DMS 273 (cell line): ENCODE measurements at regions not wholly inside any gene's neighbourhood (a gene's known extent, or its start where the extent isn't known, plus 50 kb on each side); places are given as distances from the start of the nearest gene placed in this dataset.

Experiments
- DNase-seq: peaks from one replicate; lab custom pipeline; 2025; ENCODE audit not compliant: unreplicated experiment; lab: John Stamatoyannopoulos, UW

DNA sequence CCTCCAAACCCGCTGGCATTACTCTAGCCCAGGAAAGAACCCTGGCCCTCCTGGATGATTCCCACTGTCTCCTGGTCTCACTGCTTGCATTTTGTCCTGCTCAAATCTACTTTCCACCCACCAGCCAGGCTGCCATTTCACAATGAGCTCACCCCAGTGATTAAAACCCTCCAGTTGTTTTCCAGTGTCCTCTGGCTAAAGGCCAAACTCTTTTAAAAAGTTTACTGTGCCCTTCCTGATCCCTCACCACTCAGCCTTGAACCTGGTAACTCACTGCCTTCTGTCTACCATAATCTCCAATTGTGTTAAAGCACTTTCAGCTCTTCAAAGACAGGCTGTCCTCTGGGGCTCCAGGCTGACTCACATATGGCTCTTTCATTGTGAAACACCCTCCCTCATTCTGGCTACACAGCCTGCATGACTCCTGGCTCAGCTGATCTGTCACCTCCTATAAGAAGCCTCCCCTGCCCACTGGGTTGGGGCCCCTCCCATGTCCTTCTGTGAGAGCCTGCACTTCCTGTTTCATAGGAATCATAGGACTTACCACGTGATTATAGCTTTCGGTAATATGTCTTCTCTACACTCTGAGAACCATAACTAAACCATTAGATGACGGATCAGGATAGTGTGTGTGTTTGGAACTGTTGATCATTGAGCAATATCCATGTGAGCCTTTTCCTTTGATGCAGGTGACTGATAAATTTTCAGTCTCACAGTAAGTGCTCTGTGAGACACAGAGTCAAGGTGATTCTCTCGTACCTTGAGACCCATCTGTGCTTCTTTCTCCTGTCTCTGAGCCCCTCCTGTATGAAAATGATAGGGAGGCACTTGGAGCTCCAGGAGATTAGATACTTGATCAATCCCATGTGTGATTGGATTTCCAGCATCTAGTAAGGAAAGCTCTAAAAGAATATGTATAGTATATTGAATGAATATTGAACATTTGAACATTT, 590.8 kb upstream of the ID2 start:
- peak; percentile 63 for DNase-seq

DNA sequence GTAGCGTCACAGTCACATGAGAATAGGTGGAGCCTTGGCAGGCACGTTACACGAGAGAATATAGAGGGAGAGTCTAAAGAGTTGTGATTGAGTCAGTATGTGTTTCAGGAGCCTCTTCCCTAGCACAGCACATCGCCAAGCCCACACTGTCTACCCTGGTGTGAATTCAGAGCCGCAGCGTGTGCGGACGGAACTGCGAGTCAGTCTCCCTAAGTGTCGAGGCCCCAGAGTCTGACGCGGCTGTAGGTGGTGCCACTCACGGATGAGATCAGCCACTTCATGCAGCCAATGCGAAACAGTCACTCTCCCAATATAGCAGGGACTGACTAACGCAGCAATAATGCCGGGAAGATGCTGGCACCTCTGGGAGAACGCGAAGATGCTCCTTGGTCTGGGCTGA, 587.3 kb upstream of the ID2 start:
- no peak for DNase-seq

DNA sequence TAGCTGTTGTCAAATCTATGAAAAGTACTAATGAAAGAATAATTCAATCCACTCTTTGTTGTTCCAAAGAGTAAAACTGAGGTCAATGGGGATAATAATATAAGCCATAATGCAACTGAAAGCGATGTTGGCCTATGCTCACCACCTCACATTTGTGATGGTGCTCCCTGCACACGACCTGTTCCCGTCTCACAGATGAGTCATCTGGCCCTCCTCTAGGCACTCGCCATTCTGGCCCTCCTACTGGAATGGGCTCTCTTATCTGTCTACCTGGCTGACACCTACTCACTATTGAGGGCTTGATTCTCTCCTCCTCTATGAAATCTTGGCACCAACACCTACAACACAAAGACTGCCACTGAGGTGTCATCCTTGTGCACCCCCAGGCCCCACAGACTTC, 585.9 kb upstream of the ID2 start:
- no peak for DNase-seq

DNA sequence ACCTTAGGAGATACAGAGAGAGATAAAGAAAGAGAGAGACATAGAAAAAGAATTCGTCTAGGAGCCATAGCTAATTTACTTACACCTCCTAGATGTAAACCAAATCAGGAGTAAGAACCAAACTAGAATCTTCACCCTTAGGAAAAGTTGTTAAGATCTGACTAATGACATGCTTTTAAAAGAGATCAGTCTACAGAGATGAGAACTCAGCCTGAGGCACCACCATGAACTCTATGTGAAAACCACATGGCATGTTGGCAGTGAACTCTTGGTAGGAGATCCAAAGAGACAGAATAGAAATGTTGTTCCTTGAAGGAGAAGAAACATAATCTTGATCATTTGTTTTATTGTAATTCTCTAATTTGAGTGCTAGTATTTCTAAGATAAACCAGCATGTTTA, 585.4 kb upstream of the ID2 start:
- DNase-seq = no peak

DNA sequence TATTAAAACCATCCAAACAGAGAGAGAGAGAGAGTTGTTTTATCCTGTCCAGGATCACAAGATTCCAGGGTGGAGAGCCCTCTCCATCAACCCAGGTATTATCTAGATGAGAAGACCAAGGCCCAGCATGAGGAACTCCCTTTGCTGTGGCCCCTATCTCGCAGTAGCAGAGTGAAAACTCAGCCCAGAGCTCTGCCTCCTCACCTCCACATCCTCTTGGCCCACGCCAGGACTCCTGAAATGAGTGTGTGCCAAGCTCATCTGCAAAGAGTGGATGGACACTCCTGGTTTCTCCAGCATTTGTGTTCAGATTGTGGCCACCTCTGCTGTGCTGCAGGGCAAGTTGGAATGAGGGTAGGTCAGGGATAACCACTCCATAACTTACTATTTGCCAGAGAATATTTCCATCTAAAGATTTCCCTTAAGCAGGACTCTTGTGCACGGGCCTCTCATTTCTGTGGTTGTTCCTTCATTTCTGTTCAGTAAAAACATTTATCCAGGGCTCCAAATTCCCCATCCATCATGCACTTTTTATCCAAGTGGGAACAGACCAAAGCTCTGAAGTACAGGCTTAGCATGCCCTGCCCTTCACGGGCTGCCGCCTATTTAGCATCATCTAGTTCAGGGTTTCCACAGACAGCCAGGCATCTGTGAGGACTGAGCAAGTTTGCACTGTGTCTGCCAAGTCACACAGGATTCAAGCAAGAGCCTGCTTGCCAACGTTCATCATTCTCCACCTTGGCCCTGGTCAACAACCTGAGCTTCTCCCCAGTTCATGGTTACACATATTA, 583.2 kb upstream of the ID2 start:
- DNase-seq = no peak

DNA sequence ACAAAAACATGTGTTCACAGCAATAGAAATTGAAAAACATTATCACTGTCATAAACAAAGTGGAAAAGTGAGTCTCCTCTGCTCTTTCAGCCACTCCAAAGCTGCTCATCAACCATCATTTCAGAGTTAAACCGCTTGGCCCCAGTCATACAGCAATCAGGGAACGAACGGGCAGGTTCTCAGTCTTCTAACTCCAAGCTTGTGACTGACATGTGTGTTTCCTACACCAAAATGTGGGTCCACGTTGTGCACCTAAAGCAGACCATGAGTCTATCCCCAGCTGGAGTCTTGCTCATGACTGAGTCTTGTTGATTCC, 582.6 kb upstream of the ID2 start:
- DNase-seq = no peak

DNA sequence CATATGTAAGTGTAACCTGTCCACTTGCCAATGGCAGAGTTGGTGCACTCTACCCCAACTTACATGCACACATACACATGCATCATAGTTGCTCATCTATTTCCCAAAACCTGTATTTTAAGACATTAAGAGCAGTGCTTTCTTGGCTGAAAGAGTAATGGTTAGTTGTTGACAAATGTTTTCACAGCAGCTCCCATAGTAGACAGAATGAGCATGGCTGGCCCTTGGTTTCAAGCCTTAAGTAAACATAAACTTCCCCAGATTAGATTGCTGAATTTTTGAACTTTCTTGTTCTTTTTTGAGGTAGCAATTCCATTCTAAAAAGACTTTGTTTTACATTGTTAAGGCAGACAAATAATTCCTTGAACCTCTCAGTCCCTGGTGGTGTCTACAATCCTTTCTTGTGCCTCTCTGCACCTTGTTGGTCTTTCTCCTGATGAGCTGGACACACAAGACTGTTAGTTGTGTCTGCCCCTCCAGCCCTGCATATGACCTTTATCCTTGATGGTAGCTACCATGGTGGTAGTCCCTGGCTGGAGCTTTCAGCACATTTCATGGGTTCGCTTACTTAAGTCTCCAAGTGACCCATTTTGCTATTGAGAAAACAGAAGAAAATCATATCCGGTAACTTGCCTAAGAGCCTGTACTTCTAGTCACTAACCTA, 580.1 kb upstream of the ID2 start:
- DNase-seq = no peak

DNA sequence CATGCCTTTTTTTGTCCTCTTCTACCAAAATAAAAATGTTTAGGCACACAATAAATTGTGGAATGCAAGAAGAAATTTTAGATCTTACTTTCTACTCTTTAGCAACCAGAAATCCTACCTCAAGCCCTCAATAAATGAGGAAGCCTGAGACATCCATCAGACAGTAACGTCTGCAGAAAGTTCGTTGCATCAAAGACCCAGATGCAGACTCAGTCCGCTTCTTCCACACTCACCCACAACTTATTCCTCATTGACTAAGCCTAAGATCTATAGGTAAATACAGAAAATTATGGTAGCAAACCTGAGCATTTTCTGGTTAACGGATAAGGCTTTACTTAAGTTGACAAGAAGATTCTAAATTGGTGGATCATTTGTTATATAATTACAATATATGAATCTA, 579.4 kb upstream of the ID2 start:
- no peak for DNase-seq

DNA sequence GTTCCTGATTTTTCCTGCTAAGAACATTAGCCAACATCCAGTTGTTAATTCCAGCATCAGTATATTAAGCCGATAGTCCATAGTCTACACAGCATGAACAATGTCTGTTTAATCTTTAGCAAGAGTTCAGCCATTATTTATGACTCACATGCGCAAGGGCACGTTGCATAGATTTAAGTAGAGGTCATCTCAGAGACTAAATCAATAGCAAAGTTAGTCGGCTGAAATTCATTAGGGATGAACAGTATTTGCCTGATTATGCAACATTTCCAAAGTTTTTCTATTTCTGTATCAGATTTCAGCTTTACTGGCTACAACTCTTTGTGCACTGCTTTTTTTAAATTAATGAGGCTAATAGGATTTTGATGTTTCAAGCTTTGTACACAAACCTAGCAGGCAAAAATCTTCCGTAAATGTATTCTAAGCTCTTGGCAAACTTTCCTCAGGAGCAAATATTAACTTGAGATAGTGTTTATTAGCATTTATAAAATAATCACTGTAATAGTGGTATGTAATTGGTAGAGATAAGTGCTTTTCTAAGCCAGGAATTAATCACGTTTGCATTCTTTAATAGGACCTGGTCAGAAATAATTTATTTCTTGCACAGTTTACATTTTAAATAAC, 578.7 kb upstream of the ID2 start:
- no peak for DNase-seq

DNA sequence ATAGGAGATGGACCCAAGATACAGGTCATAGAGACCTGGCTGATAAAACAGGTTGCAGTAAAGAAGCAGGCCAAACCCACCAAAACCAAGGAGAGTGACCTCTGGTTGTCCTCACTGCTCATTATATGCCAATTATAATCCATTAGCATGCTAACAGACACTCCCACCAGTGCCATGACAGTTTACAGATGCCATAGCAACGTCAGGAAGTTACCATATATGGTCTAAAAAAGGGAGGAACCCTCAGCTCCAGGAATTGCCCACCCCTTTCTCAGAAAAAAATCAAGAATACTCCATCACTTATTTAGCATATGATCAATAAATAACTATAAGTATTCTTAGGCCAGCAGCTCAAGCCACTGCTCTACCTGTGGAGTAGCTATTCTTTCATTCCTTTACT, 574.7 kb upstream of the ID2 start:
- DNase-seq = no peak

DNA sequence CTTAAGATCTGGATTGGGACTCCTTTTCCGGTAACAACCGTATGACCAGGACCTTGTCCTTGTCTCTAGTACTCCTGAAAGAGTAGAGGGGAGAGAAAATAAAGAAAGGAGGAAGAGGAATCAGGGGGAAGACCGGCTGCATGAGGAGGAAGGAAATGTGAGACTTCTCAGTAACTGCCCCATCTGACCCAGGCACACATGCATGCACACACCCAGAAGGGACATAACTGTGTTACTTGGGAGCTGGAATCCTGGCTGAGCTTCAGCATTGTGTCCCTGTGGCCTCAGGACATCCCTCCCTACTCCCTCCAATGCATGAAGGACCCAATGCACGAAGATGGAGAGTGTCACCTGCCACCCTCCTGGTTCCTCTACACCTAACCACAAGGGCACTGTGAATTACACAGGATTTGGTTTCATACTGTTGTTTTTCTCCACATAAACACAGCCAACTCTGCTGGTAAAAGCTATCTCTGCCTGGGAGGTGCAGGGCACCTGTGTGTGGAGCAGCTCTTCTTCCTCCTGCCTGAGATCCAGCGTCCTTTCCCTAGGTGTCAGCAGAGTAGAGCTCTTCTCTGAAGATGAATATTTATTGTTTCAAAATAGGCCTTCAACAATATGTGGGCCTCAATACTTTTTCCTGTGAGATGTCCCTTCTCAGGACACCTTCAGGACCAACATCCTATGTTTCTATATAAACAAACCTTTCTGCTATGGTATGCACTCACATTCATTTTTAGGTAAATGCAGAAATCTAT, 574.1 kb upstream of the ID2 start:
- no peak for DNase-seq

DNA sequence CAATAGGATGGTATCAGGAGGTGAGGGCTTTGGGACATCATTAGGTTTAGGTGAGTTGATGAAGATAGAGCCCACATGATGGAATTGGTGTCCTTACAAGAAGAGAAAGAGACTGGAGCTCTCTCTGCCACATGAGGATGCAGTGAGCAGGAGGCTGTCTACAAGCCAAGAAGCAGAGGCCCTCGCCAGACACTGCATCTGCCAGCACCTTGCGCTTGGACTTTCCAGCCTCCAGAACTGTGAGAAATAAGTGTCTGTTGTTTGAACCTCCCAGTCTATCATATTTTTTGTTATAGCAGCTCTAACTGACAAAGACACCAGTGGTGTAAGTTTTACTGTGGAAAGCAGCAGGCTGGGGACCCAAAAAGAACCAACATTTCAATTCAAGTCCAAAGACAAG, 571.1 kb upstream of the ID2 start:
- DNase-seq = no peak

DNA sequence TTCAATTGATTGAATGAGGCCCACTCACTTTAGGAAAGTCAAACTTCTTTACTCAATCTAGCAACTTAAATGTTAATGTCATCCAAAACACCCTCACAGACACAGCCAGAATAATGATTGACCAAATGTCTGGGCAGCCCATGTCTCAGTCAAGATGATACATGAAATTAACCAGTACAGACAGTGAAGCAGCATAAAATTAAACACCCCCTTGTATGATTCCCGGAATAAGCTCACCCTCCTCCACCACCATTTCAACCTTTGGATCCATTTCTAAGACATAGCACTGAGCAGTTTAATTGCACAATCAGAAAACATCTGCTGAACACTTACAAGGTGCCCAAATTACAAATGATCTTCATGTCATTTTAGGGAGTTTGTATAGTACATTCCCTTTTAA, 570.7 kb upstream of the ID2 start:
- DNase-seq = no peak

DNA sequence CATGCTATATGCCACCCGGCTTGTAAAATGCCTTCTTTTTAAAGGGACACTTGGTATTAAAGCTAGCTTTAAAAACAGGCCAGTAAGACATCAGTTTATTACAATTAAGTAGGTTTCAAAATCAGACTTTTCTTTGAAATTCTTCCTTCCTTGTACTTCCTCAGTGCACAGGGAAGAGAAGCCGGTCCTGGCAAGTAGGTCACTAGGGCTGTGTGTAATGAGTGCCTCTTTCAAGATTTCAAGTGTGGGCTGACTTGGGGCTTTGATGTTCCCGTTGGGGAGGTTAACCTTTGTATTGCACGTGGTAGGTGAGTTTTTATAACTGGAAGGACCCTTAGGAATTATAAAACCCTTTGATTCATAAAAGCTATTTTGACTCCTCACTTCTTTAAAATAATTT, 566.4 kb upstream of the ID2 start:
- no peak for DNase-seq

DNA sequence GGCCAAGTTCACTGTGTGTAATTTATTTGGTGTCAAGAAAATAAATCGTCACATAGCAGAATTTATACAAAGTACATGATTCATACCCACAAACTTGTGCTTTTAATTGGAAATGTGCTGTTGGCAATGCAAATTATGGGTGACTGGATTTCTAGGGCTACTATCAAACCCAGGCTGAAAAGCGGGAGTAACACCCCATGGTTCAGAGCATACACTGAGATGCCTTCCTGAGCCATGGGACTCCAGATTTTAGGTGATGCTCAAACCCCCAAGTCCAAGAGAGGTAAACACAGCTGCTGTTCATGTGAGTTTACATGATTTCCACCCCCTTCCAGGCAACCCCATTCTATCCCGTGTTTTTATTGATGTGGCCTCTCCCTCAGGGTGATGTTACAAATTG, 565.9 kb upstream of the ID2 start:
- DNase-seq = no peak

DNA sequence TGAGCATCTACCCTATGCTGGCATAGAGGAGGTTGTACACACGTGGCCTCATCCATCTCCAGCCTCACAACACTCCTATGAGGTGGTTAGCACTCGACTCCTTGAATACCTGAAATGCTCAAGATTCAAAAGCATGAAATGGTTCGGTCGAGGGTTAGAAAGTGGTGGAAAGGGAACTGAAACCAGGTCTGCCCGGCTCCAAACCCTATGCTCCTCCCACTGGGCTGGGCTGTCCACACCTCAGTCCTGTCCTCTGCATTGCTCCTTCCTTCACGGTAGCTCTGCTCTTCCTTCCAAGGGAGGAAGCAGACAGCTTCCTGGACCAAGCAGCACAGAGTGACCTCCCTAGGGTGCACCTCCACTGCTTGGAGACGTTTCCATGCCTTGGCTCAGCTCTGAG, 565.2 kb upstream of the ID2 start:
- no peak for DNase-seq

DNA sequence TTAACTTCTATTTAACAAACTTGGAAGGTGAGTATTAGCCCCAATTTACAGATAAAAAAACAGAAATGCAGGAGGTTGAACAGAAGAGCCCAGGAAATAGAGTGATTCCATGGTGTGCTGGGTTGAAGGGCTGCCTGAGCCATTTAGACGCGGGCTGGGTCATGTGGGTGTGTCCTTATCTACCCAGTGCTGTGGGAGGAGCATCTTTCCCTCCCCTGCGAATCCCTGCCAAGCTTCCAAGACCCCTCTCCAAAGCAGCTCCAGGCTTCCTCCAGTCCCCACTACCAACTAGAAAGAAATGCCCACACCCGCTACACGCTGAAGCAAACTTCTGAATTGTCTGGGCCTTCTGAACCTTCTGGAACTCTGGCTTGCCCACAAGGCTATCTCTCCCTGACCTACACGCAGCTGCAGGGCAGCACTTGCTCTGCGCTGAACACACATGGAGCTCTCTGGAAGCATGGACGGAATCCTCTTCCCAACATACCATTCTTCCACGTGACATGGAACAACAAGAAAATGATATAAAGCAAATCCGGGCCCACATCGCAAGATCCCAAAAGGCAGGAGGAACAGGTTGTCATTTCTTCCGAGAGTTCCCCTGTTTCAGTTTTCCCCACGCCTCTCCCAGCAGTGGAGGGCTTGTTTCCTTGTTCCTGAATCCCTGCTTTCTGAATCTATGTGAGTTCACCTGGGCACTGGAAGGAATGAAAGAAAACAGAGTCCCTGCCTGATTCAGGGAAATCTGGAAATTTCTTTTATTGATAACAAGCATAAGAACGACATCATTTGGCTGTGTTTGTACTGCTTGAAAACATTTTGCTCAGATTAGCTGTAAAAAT, 562.7 kb upstream of the ID2 start:
- DNase-seq = no peak

DNA sequence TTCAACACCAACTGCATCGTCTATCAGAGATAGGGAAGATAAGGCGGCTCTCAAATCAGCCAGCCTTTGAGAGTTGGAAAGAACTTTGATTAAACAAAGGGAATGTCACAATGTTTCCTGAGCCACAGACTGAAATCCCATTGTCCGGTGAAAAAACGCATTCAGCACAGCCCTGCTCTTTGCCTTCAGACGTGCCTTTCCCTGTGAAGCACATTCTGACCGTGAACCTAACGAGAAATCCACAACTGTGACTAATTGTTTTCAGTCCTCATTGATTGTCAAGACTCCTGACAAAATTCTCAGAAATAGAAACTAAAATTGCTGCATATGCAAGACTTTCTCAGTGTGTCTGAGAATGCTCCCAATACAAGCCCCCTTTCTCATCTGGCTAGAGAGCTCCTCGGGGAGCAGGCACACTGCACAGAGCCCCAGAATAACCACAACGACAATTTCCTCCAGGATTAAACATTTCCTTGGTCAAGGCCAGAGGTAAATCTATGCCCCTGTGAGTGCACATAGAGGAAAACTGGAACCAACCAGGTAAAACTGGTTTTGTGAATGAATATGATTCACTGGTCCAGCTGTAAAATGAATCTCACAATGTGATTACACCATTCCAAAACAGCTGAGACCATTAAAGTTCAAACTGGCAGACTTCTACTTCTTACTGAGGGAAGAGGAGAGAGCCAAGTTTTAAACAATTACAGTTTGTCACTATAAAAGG, 561.9 kb upstream of the ID2 start:
- no peak for DNase-seq

DNA sequence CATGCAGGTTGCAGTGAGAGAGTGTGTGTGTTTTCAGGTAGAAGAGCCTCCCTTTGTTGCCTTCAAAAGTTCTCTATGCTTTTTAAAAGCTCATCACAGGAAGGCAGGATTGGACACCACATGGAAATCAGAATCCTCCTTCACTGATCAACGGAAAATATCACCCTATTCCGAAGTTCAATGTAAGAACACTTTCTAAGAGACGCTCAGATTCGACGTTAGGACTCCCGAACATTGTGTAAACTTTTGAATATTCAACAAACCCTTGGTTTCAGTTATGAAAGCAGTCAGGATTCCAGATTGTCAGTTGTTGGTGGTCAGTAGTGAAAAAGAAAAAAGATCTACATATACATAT, 561.4 kb upstream of the ID2 start:
- DNase-seq = no peak
